CD4-positive, alpha-beta memory T cell (primary cell): ENCODE measurements at regions not wholly inside any gene's neighbourhood (a gene's known extent, or its start where the extent isn't known, plus 50 kb on each side); places are given as distances from the start of the nearest gene placed in this dataset.

Source experiments
- CTCF ChIA-PET: fragments of 350-600 bp; sonication (Branson Sonifier 250); formaldehyde crosslinking; loops from one replicate; lab custom pipeline; 2021; ENCODE audit warnings: inconsistent platforms; ENCODE audit not compliant: partially characterized antibody; lab: Charles Lee
- POLR2A ChIA-PET: fragments of 350-600 bp; sonication (Branson Sonifier 250); formaldehyde crosslinking; loops from one replicate; lab custom pipeline; 2021; ENCODE audit not compliant: partially characterized antibody; lab: Charles Lee
- DNase-seq, 5 donors: peaks; one replicate each; pipeline versions ENCODE4 v3.0.0 to v3.0.0-alpha.2; 2020 to 2022; ENCODE audit warnings: mixed read lengths in 1 of 5
- H3K27ac ChIP-seq: one replicate; pipeline ENCODE4 v1.7.0; 2013; ENCODE audit warnings: low read depth, low read length
- H3K27me3 ChIP-seq: 2 replicates; pipeline ENCODE4 v1.7.0; 2013; ENCODE audit warnings: mild to moderate bottlenecking, low read length, moderate library complexity; ENCODE audit not compliant: insufficient read depth
- H3K36me3 ChIP-seq: 2 replicates; pipeline ENCODE4 v1.7.0; 2013; ENCODE audit warnings: mild to moderate bottlenecking, low read length, moderate library complexity; ENCODE audit not compliant: insufficient read depth
- H3K4me1 ChIP-seq: 2 replicates; pipeline ENCODE4 v1.7.0; 2013; ENCODE audit warnings: mild to moderate bottlenecking, low read length, moderate library complexity; ENCODE audit not compliant: insufficient read depth
- H3K4me3 ChIP-seq, 2 donors: one replicate each; pipeline ENCODE4 v1.7.0; 2013; ENCODE audit warnings: low read length in 2 of 2, mild to moderate bottlenecking in 1 of 2
- H3K9me3 ChIP-seq, 2 donors: one replicate each; pipeline ENCODE4 v1.7.0; 2013; ENCODE audit warnings: low read length in 2 of 2, control low read depth in 1 of 2; ENCODE audit not compliant: control insufficient read depth in 1 of 2
- H3K27ac Mint-ChIP-seq, 7 donors: one replicate each; pipeline ENCODE4 v1.8.0; 2020 to 2021; ENCODE audit warnings: mixed read lengths in 7 of 7, mild to moderate bottlenecking in 6 of 7, inconsistent platforms in 3 of 7, moderate library complexity in 3 of 7
- H3K27me3 Mint-ChIP-seq, 2 donors: one replicate each; pipeline ENCODE4 v1.8.0; 2020 to 2021; ENCODE audit warnings: mixed read lengths in 2 of 2
- H3K36me3 Mint-ChIP-seq, 2 donors: one replicate each; pipeline ENCODE4 v1.8.0; 2020 to 2021; ENCODE audit warnings: mixed read lengths in 2 of 2, inconsistent platforms in 1 of 2, mild to moderate bottlenecking in 1 of 2
- H3K4me1 Mint-ChIP-seq, 4 donors: one replicate each; pipeline ENCODE4 v1.8.0; 2020 to 2021; ENCODE audit warnings: mixed read lengths in 4 of 4, mild to moderate bottlenecking in 1 of 4
- H3K4me3 Mint-ChIP-seq, 8 donors: one replicate each; pipeline ENCODE4 v1.8.0; 2020 to 2021; ENCODE audit warnings: mixed read lengths in 8 of 8, mild to moderate bottlenecking in 7 of 8, moderate library complexity in 6 of 8, inconsistent platforms in 3 of 8
- H3K9me3 Mint-ChIP-seq, 8 donors: one replicate each; pipeline ENCODE4 v1.8.0; 2020 to 2021; ENCODE audit warnings: mixed read lengths in 8 of 8, mild to moderate bottlenecking in 5 of 8, inconsistent platforms in 3 of 8, moderate library complexity in 1 of 8
- intact Hi-C: fragments of 100-400 bp; cut with micrococcal nuclease; formaldehyde crosslinking; loops from one replicate; pipeline ENCODE4 v1.15.1; 2023

- CTCF ChIA-PET: no interaction called here
- no peak overlapping the region for H3K27ac Mint-ChIP-seq
- H3K36me3 Mint-ChIP-seq: no peaks in the 10 kb centered on the region
- Histone ChIP-seq H3K27ac (no peak overlapping the region), H3K9me3 (no peaks in the 10 kb centered on the region), H3K4me1 (no peaks in the 10 kb centered on the region), H3K36me3 (no peaks in the 10 kb centered on the region), H3K27me3 (no peaks in the 10 kb centered on the region), H3K4me3 (no peak overlapping the region)
- no peak overlapping the region for H3K4me3 Mint-ChIP-seq
- peaks cover 2 to 9% of the 10 kb centered on the region in 2 donors for H3K27me3 Mint-ChIP-seq
- DNase-seq: no peak
- H3K9me3 Mint-ChIP-seq: peaks cover 0 to 2% (median 0%) of the 10 kb centered on the region in 8 donors
- no peaks in the 10 kb centered on the region for H3K4me1 Mint-ChIP-seq
- intact Hi-C loops: no loop called here
- POLR2A ChIA-PET: no interaction called here
Observed at GRCh38 chr14:78073028-78073427, 97.1 kb upstream of the NRXN3 start.

GRCh38 chr14:78074561-78074960 lies 95.6 kb upstream of the NRXN3 start:
- Histone ChIP-seq H3K27me3 (no peaks in the 10 kb centered on the region), H3K9me3 (no peaks in the 10 kb centered on the region), H3K27ac (no peak overlapping the region), H3K4me1 (no peaks in the 10 kb centered on the region), H3K4me3 (no peak overlapping the region), H3K36me3 (no peaks in the 10 kb centered on the region)
- DNase-seq: no peak
- intact Hi-C loops: no loop called here
- ChIA-PET CTCF (no interaction called here), POLR2A (no interaction called here)
- Mint-ChIP-seq H3K4me3 (no peak overlapping the region), H3K4me1 (no peaks in the 10 kb centered on the region), H3K27ac (no peak overlapping the region), H3K36me3 (no peaks in the 10 kb centered on the region), H3K9me3 (peaks cover 0 to 2% (median 0%) of the 10 kb centered on the region in 8 donors), H3K27me3 (peaks cover 2 to 9% of the 10 kb centered on the region in 2 donors)

GRCh38 chr14:78075033-78075432 lies 95.1 kb upstream of the NRXN3 start:
- no peaks in the 10 kb centered on the region for H3K4me1 ChIP-seq
- Mint-ChIP-seq H3K36me3 (no peaks in the 10 kb centered on the region), H3K27ac (no peak overlapping the region), H3K4me3 (no peak overlapping the region), H3K27me3 (peaks cover 2 to 9% of the 10 kb centered on the region in 2 donors), H3K9me3 (peaks cover 0 to 2% (median 0%) of the 10 kb centered on the region in 8 donors), H3K4me1 (no peaks in the 10 kb centered on the region)
- no peak for DNase-seq
- intact Hi-C loops: no loop called here
- POLR2A ChIA-PET: no interaction called here
- H3K27me3 ChIP-seq: no peaks in the 10 kb centered on the region
- CTCF ChIA-PET: no interaction called here
- H3K27ac ChIP-seq: no peak overlapping the region
- H3K4me3 ChIP-seq: no peak overlapping the region
- no peaks in the 10 kb centered on the region for H3K36me3 ChIP-seq
- no peaks in the 10 kb centered on the region for H3K9me3 ChIP-seq

GRCh38 chr14:78075555-78076277 lies 94.5 kb upstream of the NRXN3 start:
- Histone ChIP-seq H3K27ac (no peak overlapping the region), H3K27me3 (no peaks in the 10 kb centered on the region), H3K4me1 (no peaks in the 10 kb centered on the region), H3K9me3 (no peaks in the 10 kb centered on the region), H3K36me3 (no peaks in the 10 kb centered on the region), H3K4me3 (no peak overlapping the region)
- no peaks in the 10 kb centered on the region for H3K36me3 Mint-ChIP-seq
- peaks cover 2 to 9% of the 10 kb centered on the region in 2 donors for H3K27me3 Mint-ChIP-seq
- intact Hi-C loops: no loop called here
- no peak for DNase-seq
- no peaks in the 10 kb centered on the region for H3K4me1 Mint-ChIP-seq
- H3K4me3 Mint-ChIP-seq: no peak overlapping the region
- CTCF ChIA-PET: no interaction called here
- H3K27ac Mint-ChIP-seq: peak overlapping the region in 1 of 7 donors; percentile 18
- H3K9me3 Mint-ChIP-seq: peaks cover 0 to 2% (median 0%) of the 10 kb centered on the region in 8 donors
- POLR2A ChIA-PET: no interaction called here

GRCh38 chr14:78081245-78081644 lies 88.9 kb upstream of the NRXN3 start:
- no peak for DNase-seq
- intact Hi-C loops: no loop called here
- Histone ChIP-seq H3K36me3 (no peaks in the 10 kb centered on the region), H3K27me3 (no peaks in the 10 kb centered on the region), H3K4me1 (no peaks in the 10 kb centered on the region), H3K9me3 (no peaks in the 10 kb centered on the region), H3K27ac (no peak overlapping the region), H3K4me3 (no peak overlapping the region)
- CTCF ChIA-PET: no interaction called here
- no peaks in the 10 kb centered on the region for H3K36me3 Mint-ChIP-seq
- peaks cover 0 to 3% (median 0%) of the 10 kb centered on the region in 8 donors for H3K9me3 Mint-ChIP-seq
- no peak overlapping the region for H3K4me3 Mint-ChIP-seq
- POLR2A ChIA-PET: no interaction called here
- H3K27ac Mint-ChIP-seq: no peak overlapping the region
- H3K27me3 Mint-ChIP-seq: no peaks in the 10 kb centered on the region
- no peaks in the 10 kb centered on the region for H3K4me1 Mint-ChIP-seq

- H3K27ac ChIP-seq: no peak overlapping the region
- ChIA-PET POLR2A (no interaction called here), CTCF (no interaction called here)
- intact Hi-C loops: no loop called here
- no peak overlapping the region for H3K4me3 Mint-ChIP-seq
- H3K4me3 ChIP-seq: no peak overlapping the region
- no peaks in the 10 kb centered on the region for H3K4me1 Mint-ChIP-seq
- H3K27me3 Mint-ChIP-seq: peaks cover 0 to 2% of the 10 kb centered on the region in 2 donors
- H3K36me3 ChIP-seq: no peaks in the 10 kb centered on the region
- no peak overlapping the region for H3K27ac Mint-ChIP-seq
- H3K27me3 ChIP-seq: no peaks in the 10 kb centered on the region
- H3K9me3 Mint-ChIP-seq: peaks cover 0 to 3% (median 0%) of the 10 kb centered on the region in 8 donors
- H3K4me1 ChIP-seq: no peaks in the 10 kb centered on the region
- no peaks in the 10 kb centered on the region for H3K9me3 ChIP-seq
- no peak for DNase-seq
- H3K36me3 Mint-ChIP-seq: no peaks in the 10 kb centered on the region
Observed at GRCh38 chr14:78083837-78084236, 86.3 kb upstream of the NRXN3 start.

- H3K27ac ChIP-seq: no peak overlapping the region
- POLR2A ChIA-PET: no interaction called here
- H3K4me1 ChIP-seq: no peaks in the 10 kb centered on the region
- no peaks in the 10 kb centered on the region for H3K36me3 Mint-ChIP-seq
- no peak overlapping the region for H3K4me3 Mint-ChIP-seq
- no peak overlapping the region for H3K4me3 ChIP-seq
- no peaks in the 10 kb centered on the region for H3K36me3 ChIP-seq
- H3K4me1 Mint-ChIP-seq: no peaks in the 10 kb centered on the region
- no peak overlapping the region for H3K27ac Mint-ChIP-seq
- no peak for DNase-seq
- H3K9me3 Mint-ChIP-seq: peaks cover 0 to 3% (median 0%) of the 10 kb centered on the region in 8 donors
- no peaks in the 10 kb centered on the region for H3K27me3 ChIP-seq
- no peaks in the 10 kb centered on the region for H3K9me3 ChIP-seq
- intact Hi-C loops: no loop called here
- CTCF ChIA-PET: no interaction called here
- H3K27me3 Mint-ChIP-seq: peaks cover 0 to 2% of the 10 kb centered on the region in 2 donors
Observed at GRCh38 chr14:78086342-78086741, 83.8 kb upstream of the NRXN3 start.
